ENCODE measurements at regions not wholly inside any gene's neighbourhood (a gene's known extent, or its start where the extent isn't known, plus 50 kb on each side); places are given as distances from the start of the nearest gene placed in this dataset.
"Not testable (repeated sequence)": the region's sequence is repeated elsewhere in the genome, so short reads cannot be mapped to it uniquely, and the experiment has no call there.

- 60% methylated on average over 1 of the region's 7 CpGs for WGBS (ENCODE audit: insufficient coverage)
- H3K27me3 ChIP-seq (replicated peaks in 1 of 4; ENCODE audit: control extremely low read depth in 1 of 4, control insufficient read depth in 3 of 4, insufficient read depth in 4 of 4, low read length in 3 of 4), result no peaks in the 10 kb centered on the region
- no peaks in the 10 kb centered on the region for H3K79me2 ChIP-seq (ENCODE audit: control insufficient read depth, insufficient read depth, low read length)
- ChIA-PET POLR2A (no interaction called here), CTCF (no interaction called here)
- Mint-ChIP-seq H3K9me3 (ENCODE audit: insufficient read depth) (peaks cover 3% of the 10 kb centered on the region), H3K4me3 (no peak overlapping the region), H3K4me1 (no peaks in the 10 kb centered on the region), H3K27me3 (no peaks in the 10 kb centered on the region), H3K27ac (no peak overlapping the region)
- peaks cover 0 to 3% (median 0%) of the 10 kb centered on the region in 3 donors for H3K9me3 ChIP-seq (ENCODE audit: control extremely low read depth in 1 of 3, control insufficient read depth in 2 of 3, insufficient read depth in 1 of 3, low read length in 2 of 3)
- H4K20me1 ChIP-seq (ENCODE audit: control insufficient read depth, insufficient read depth, low read length, poor library complexity, severe bottlenecking), result no peaks in the 10 kb centered on the region
- no peak overlapping the region for H3K27ac ChIP-seq (ENCODE audit: low read length in 2 of 2)
- H2AFZ ChIP-seq (ENCODE audit: insufficient read depth, low read depth, low read length, poor library complexity, severe bottlenecking), result no peak overlapping the region
- no peak overlapping the region for H3K4me2 ChIP-seq (replicated peaks; ENCODE audit: low read depth, low read length, poor library complexity, severe bottlenecking)
- no peaks in the 10 kb centered on the region for H3K36me3 ChIP-seq (replicated peaks in 1 of 2; ENCODE audit: control extremely low read depth in 1 of 2, control insufficient read depth in 1 of 2, extremely low read depth in 1 of 2, insufficient read depth in 2 of 2, low read length in 1 of 2)
- H3K4me1 ChIP-seq (ENCODE audit: control insufficient read depth in 2 of 2, insufficient read depth in 2 of 2, low read length in 2 of 2), result no peaks in the 10 kb centered on the region
- intact Hi-C loops (cut with micrococcal nuclease), result no loop called here
- no peak for TF ChIP-seq EZH2 (IDR thresholded peaks at IDR 0.05; ENCODE audit: borderline replicate concordance, insufficient read depth, low read depth, low read length, poor library complexity, severe bottlenecking)
- no peak for TF ChIP-seq CTCF (IDR thresholded peaks at IDR 0.05)
- no peak overlapping the region for H3K4me3 ChIP-seq (ENCODE audit: control extremely low read depth in 1 of 5, extremely low read depth in 1 of 5, insufficient read depth in 1 of 5, low read depth in 2 of 5, low read length in 4 of 5)
- DNase-seq, result no peak
- no peak for ATAC-seq (ENCODE audit: low read depth)
- H3K9ac ChIP-seq (ENCODE audit: low read length), result no peak overlapping the region
These were observed 496.0 kb upstream of the LARGE1 start for GRCh38 chr22:34416022-34416860.

- H3K27ac ChIP-seq (ENCODE audit: low read length in 2 of 2); H3K79me2 ChIP-seq (ENCODE audit: control insufficient read depth, insufficient read depth, low read length); H4K20me1 ChIP-seq (ENCODE audit: control insufficient read depth, insufficient read depth, low read length, poor library complexity, severe bottlenecking); ATAC-seq (ENCODE audit: low read depth); H3K4me3 Mint-ChIP-seq; H3K4me1 ChIP-seq (ENCODE audit: control insufficient read depth in 2 of 2, insufficient read depth in 2 of 2, low read length in 2 of 2); CTCF ChIA-PET; H3K36me3 ChIP-seq (replicated peaks in 1 of 2; ENCODE audit: control extremely low read depth in 1 of 2, control insufficient read depth in 1 of 2, extremely low read depth in 1 of 2, insufficient read depth in 2 of 2, low read length in 1 of 2); H3K9me3 ChIP-seq (ENCODE audit: control extremely low read depth in 1 of 3, control insufficient read depth in 2 of 3, insufficient read depth in 1 of 3, low read length in 2 of 3); H3K4me2 ChIP-seq (replicated peaks; ENCODE audit: low read depth, low read length, poor library complexity, severe bottlenecking); POLR2A ChIA-PET; H3K27ac Mint-ChIP-seq; intact Hi-C loops (cut with micrococcal nuclease); H3K9me3 Mint-ChIP-seq (ENCODE audit: insufficient read depth); H3K4me1 Mint-ChIP-seq; DNase-seq; H3K9ac ChIP-seq (ENCODE audit: low read length); H3K27me3 ChIP-seq (replicated peaks in 1 of 4; ENCODE audit: control extremely low read depth in 1 of 4, control insufficient read depth in 3 of 4, insufficient read depth in 4 of 4, low read length in 3 of 4); H2AFZ ChIP-seq (ENCODE audit: insufficient read depth, low read depth, low read length, poor library complexity, severe bottlenecking); H3K4me3 ChIP-seq (ENCODE audit: control extremely low read depth in 1 of 5, extremely low read depth in 1 of 5, insufficient read depth in 1 of 5, low read depth in 2 of 5, low read length in 4 of 5); H3K27me3 Mint-ChIP-seq: not testable (repeated sequence)
- WGBS (ENCODE audit: insufficient coverage), result 64% methylated on average over 4 of the region's 8 CpGs
These were observed 502.7 kb upstream of the LARGE1 start for GRCh38 chr22:34422948-34423347.

All from B cell (primary cell).